CD1c-positive myeloid dendritic cell (primary cell): ENCODE measurements at regions not wholly inside any gene's neighbourhood (a gene's known extent, or its start where the extent isn't known, plus 50 kb on each side); places are given as distances from the start of the nearest gene placed in this dataset.

Experiments
- DNase-seq: peaks from one replicate; pipeline ENCODE4 v3.0.0-alpha.2; 2016; ENCODE audit errors: extremely low spot score

GRCh38 chr7:41103331-41103730 lies 599.6 kb downstream of the INHBA start:
- peak; percentile 37 for DNase-seq

- no peak for DNase-seq
Observed at GRCh38 chr7:41098846-41099245, 604.0 kb downstream of the INHBA start.

GRCh38 chr7:41098402-41098801 lies 604.5 kb downstream of the INHBA start:
- DNase-seq: no peak

- DNase-seq: no peak
Observed at GRCh38 chr7:41097501-41097900, 605.4 kb downstream of the INHBA start.

- no peak for DNase-seq
Observed at GRCh38 chr7:41096917-41097316, 606.0 kb downstream of the INHBA start.

GRCh38 chr7:41093141-41093540 lies 609.7 kb downstream of the INHBA start:
- DNase-seq: no peak

- DNase-seq: no peak
Observed at GRCh38 chr7:41085244-41085643, 617.6 kb downstream of the INHBA start.

- no peak for DNase-seq
Observed at GRCh38 chr7:41084381-41084780, 618.5 kb downstream of the INHBA start.

GRCh38 chr7:41069635-41070034 lies 633.3 kb downstream of the INHBA start:
- no peak for DNase-seq

- no peak for DNase-seq
Observed at GRCh38 chr7:41067576-41067975, 635.3 kb downstream of the INHBA start.

- DNase-seq: no peak
Observed at GRCh38 chr7:41065663-41066062, 637.2 kb downstream of the INHBA start.

GRCh38 chr7:41063116-41063515 lies 639.8 kb downstream of the INHBA start:
- no peak for DNase-seq

- no peak for DNase-seq
Observed at GRCh38 chr7:41060796-41061195, 642.1 kb downstream of the INHBA start.

GRCh38 chr7:41059796-41060195 lies 643.1 kb downstream of the INHBA start:
- DNase-seq: no peak

GRCh38 chr7:41058986-41059741 lies 643.7 kb downstream of the INHBA start:
- no peak for DNase-seq

- no peak for DNase-seq
Observed at GRCh38 chr7:41054960-41055661, 647.8 kb downstream of the INHBA start.

- DNase-seq: no peak
Observed at GRCh38 chr7:41053820-41054219, 649.1 kb downstream of the INHBA start.

- DNase-seq: no peak
Observed at GRCh38 chr7:41052736-41053135, 650.2 kb downstream of the INHBA start.

GRCh38 chr7:41052201-41052600 lies 650.7 kb downstream of the INHBA start:
- no peak for DNase-seq

GRCh38 chr7:41051535-41051934 lies 651.4 kb downstream of the INHBA start:
- DNase-seq: no peak

GRCh38 chr7:41051062-41051461 lies 651.8 kb downstream of the INHBA start:
- no peak for DNase-seq

- no peak for DNase-seq
Observed at GRCh38 chr7:41048771-41049170, 654.1 kb downstream of the INHBA start.

- DNase-seq: no peak
Observed at GRCh38 chr7:41047789-41048191, 655.1 kb downstream of the INHBA start.
